Upper lobe of left lung (tissue), 6 donors: ENCODE measurements at regions not wholly inside any gene's neighbourhood (a gene's known extent, or its start where the extent isn't known, plus 50 kb on each side); places are given as distances from the start of the nearest gene placed in this dataset.
"Not testable (repeated sequence)": the region's sequence is repeated elsewhere in the genome, so short reads cannot be mapped to it uniquely, and the experiment has no call there.

Experiments
- ATAC-seq, 2 donors: fragments of 200-7000 bp; cut with Tn5 transposase; one replicate each; pipeline ENCODE4 v1.9.1; 2022; ENCODE audit warnings: mild to moderate bottlenecking in 2 of 2, moderate library complexity in 2 of 2; ENCODE audit not compliant: low FRiP score in 2 of 2
- DNase-seq, 2 donors: peaks; one replicate each; pipeline ENCODE4 v3.0.0-alpha.2; 2019 to 2020
- H3K27ac ChIP-seq, 4 donors: fragments of 200-600 bp; sonication (generic); one replicate each; pipeline ENCODE4 v1.5.1; 2016 to 2019
- H3K27me3 ChIP-seq, 4 donors: fragments of 200-600 bp; sonication (generic); one replicate each; pipeline ENCODE4 v1.5.1; 2017 to 2019
- H3K36me3 ChIP-seq, 4 donors: fragments of 200-600 bp; sonication (generic); one replicate each; pipeline ENCODE4 v1.5.1; 2016 to 2019
- H3K4me1 ChIP-seq, 4 donors: fragments of 200-600 bp; sonication (generic); one replicate each; pipeline ENCODE4 v1.5.1; 2018 to 2019
- H3K4me3 ChIP-seq, 4 donors: fragments of 200-600 bp; sonication (generic); one replicate each; pipeline ENCODE4 v1.5.1; 2017 to 2019; ENCODE audit warnings: mild to moderate bottlenecking in 2 of 4, moderate library complexity in 1 of 4
- H3K9me3 ChIP-seq, 4 donors: fragments of 200-600 bp; sonication (generic); one replicate each; pipeline ENCODE4 v1.5.1; 2018 to 2019
- EP300 ChIP-seq, 4 donors: sonication (generic); formaldehyde crosslinking; IDR thresholded peaks; one replicate each; pipeline ENCODE4 v1.5.1; 2017; ENCODE audit warnings: antibody characterized with exemption in 4 of 4, control low read depth in 2 of 4
- POLR2A ChIP-seq, 4 donors: fragments of 450-650 bp; IDR thresholded peaks; one replicate each; pipeline ENCODE4 v1.5.1; 2016 to 2017; ENCODE audit warnings: antibody characterized with exemption in 4 of 4, mild to moderate bottlenecking in 2 of 4
- POLR2AphosphoS5 ChIP-seq, 2 donors: sonication (generic); formaldehyde crosslinking; IDR thresholded peaks; one replicate each; pipeline ENCODE4 v1.5.1; 2017; ENCODE audit warnings: antibody characterized with exemption in 2 of 2
- WGBS, 2 donors: methylation state at CpG; one replicate each; pipeline ENCODE4 v1.1.5; 2017 to 2018; 5-methylcytosine and 5-hydroxymethylcytosine counted together
- TF ChIP-seq, protein P1 (sequence below), 6 experiments: fragments of 450-650 bp in 4 of 6; fragments of 200-600 bp in 2 of 6; sonication (generic) in 2 of 6; IDR thresholded peaks; one replicate each; pipeline ENCODE4 v1.5.1; 2016 to 2019; ENCODE audit warnings: antibody characterized with exemption in 6 of 6
- donor health status: DM: no; HTN: no; CAD: no; lungs with moderate emphysema.
- donor health status: DM: no; HTN: yes; CAD: no; lungs with severe emphysema.

DNA sequence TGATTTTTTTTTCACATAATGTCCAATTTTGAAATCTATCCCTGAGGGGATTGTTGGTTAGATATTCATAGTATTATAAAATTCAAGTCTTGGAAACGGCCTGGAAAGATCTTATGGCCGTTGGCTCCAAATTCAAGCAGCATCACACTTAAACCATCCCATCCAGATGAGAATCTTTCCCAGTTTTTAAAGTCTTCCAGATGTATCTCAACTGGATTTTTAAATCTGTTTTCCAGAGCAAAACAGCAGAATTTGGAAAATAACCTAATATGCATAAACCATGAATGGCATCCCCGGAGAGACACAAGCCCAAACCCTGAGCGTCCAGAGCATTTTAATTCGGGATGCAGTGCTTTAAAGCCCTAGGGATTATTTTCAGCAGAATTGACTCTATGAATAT is 208.2 kb upstream of the PRKCQ start:
- 85 to 92% methylated on average over 5 of the region's 5 CpGs for WGBS, 2 donors
- H3K27ac ChIP-seq, result no peak overlapping the region
- DNase-seq (no peak), ATAC-seq (no peak)
- TF ChIP-seq, protein P1, sequence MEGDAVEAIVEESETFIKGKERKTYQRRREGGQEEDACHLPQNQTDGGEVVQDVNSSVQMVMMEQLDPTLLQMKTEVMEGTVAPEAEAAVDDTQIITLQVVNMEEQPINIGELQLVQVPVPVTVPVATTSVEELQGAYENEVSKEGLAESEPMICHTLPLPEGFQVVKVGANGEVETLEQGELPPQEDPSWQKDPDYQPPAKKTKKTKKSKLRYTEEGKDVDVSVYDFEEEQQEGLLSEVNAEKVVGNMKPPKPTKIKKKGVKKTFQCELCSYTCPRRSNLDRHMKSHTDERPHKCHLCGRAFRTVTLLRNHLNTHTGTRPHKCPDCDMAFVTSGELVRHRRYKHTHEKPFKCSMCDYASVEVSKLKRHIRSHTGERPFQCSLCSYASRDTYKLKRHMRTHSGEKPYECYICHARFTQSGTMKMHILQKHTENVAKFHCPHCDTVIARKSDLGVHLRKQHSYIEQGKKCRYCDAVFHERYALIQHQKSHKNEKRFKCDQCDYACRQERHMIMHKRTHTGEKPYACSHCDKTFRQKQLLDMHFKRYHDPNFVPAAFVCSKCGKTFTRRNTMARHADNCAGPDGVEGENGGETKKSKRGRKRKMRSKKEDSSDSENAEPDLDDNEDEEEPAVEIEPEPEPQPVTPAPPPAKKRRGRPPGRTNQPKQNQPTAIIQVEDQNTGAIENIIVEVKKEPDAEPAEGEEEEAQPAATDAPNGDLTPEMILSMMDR (IDR thresholded peaks at IDR 0.05), result no peak
- TF ChIP-seq POLR2A (IDR thresholded peaks at IDR 0.05) (no peak), POLR2AphosphoS5 (IDR thresholded peaks at IDR 0.05) (no peak), EP300 (IDR thresholded peaks at IDR 0.05) (no peak)
- no peaks in the 10 kb centered on the region for H3K9me3 ChIP-seq
- H3K4me1 ChIP-seq, result no peaks in the 10 kb centered on the region
- H3K4me3 ChIP-seq, result no peak overlapping the region
- no peaks in the 10 kb centered on the region for H3K36me3 ChIP-seq
- H3K27me3 ChIP-seq, result no peaks in the 10 kb centered on the region

DNA sequence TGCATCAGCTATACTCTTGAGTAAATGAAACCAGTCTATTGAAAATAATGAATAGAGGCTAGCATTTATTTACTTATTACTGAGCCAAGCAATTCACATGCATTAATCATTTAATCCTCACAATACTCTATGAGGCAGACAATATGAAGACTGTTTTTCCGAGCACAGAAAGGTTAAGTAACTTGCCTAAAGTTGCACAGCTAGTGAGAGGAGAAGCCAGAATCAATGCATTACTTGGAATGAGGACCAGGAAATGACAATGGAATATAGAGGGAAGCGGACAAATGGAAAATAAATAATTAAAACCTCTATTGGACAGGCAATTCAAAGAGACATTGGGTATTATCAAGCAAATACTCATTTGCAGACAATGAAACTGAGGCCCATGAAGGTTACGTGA is 207.6 kb upstream of the PRKCQ start:
- H3K4me1 ChIP-seq, result no peaks in the 10 kb centered on the region
- TF ChIP-seq POLR2A (IDR thresholded peaks at IDR 0.05) (no peak), EP300 (IDR thresholded peaks at IDR 0.05) (no peak), POLR2AphosphoS5 (IDR thresholded peaks at IDR 0.05) (no peak)
- TF ChIP-seq, protein P1 (IDR thresholded peaks at IDR 0.05), result no peak
- H3K9me3 ChIP-seq, result no peaks in the 10 kb centered on the region
- no peak overlapping the region for H3K4me3 ChIP-seq
- no peaks in the 10 kb centered on the region for H3K36me3 ChIP-seq
- no peak for ATAC-seq
- no peaks in the 10 kb centered on the region for H3K27me3 ChIP-seq
- DNase-seq, result no peak
- H3K27ac ChIP-seq, result no peak overlapping the region
- 89 to 94% methylated on average over 3 of the region's 3 CpGs for WGBS, 2 donors

DNA sequence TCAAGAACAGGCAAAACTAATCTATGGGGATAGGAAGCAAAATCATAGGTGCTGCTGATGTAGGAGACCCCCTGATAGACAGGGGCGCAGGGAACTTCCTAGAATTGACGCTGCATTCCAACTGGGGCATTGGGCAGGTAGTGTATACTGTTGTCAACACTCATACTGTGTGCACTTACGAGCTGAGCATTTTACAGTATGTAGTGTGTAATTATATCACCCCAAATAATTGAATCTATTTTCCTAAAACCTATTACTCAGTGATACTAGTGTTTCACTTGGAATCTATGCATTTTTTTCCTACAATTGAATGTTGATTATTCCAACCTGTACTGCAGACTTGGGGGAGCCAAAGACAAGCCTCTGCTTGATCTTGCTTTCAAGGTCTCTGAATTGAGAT is 207.0 kb upstream of the PRKCQ start:
- no peak for DNase-seq
- 74 to 86% methylated on average over 3 of the region's 3 CpGs for WGBS, 2 donors
- no peak overlapping the region for H3K4me3 ChIP-seq

DNA sequence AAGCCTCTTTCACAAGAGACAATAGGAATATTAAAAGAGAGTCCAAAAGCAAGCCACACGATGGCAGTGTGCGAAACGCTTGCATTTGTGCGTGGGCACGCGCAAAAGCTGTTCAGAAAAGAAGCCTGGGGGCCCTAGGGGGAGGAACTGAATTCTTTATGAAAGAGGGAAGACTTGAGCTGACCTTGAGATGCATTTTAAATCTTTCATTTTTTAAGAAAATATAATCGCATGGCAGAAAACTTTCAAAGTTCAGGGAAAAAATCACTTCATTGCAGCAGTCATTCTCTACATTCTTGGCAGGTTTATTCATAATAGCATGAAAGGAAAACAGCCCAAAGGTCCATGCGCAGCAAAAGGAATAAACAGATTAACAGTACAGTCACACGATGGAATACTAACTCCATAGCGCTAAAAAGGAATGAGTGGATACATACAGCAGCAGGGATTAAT is 206.5 kb upstream of the PRKCQ start:
- no peak overlapping the region for H3K27ac ChIP-seq
- TF ChIP-seq EP300 (IDR thresholded peaks at IDR 0.05), result no peak
- TF ChIP-seq, protein P1 (IDR thresholded peaks at IDR 0.05), result peak in 1 of 6 experiments; percentile 13
- no peak for TF ChIP-seq POLR2AphosphoS5 (IDR thresholded peaks at IDR 0.05)
- TF ChIP-seq POLR2A (IDR thresholded peaks at IDR 0.05), result no peak
- DNase-seq, result no peak

More for the DNA sequence above, 207.0 kb upstream of the PRKCQ start:
- TF ChIP-seq EP300 (IDR thresholded peaks at IDR 0.05), result no peak
- TF ChIP-seq, protein P1 (IDR thresholded peaks at IDR 0.05), result no peak
- TF ChIP-seq POLR2A (IDR thresholded peaks at IDR 0.05), result no peak
- TF ChIP-seq POLR2AphosphoS5 (IDR thresholded peaks at IDR 0.05), result no peak
- Histone ChIP-seq H3K27ac (no peak overlapping the region), H3K9me3 (no peaks in the 10 kb centered on the region), H3K4me1 (no peaks in the 10 kb centered on the region), H3K27me3 (no peaks in the 10 kb centered on the region), H3K36me3 (no peaks in the 10 kb centered on the region)
- no peak for ATAC-seq

DNA sequence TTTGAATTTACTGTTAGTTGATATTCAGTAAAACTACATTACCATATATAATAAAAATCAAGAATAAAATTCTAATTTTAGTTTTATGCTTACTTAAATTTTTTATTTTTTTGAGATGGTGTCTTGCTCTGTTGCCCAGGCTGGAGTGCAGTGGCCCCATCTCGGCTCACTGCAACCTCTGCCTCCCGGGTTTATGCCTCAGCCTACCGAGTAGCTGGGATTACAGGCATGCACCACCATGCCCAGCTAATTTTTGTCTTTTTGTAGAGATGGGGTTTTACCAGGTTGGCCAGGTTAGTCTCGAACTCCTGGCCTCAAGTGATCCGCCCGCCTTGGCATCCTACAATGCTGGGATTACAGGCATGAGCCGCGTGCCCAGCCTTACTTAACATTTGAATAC is 204.4 kb upstream of the PRKCQ start:
- H3K4me3 ChIP-seq, ATAC-seq, H3K36me3 ChIP-seq, DNase-seq, H3K4me1 ChIP-seq, H3K27ac ChIP-seq, H3K9me3 ChIP-seq, H3K27me3 ChIP-seq: not testable (repeated sequence)
- 89% methylated on average over 8 of the region's 8 CpGs for WGBS, 2 donors

More for the DNA sequence above, 206.5 kb upstream of the PRKCQ start:
- peak in 1 of 2 donors; percentile 44 for ATAC-seq
- WGBS, 2 donors, result 39 to 47% methylated on average over 10 of the region's 10 CpGs
- Histone ChIP-seq H3K4me3 (no peak overlapping the region), H3K27me3 (no peaks in the 10 kb centered on the region), H3K4me1 (no peaks in the 10 kb centered on the region), H3K9me3 (no peaks in the 10 kb centered on the region), H3K36me3 (no peaks in the 10 kb centered on the region)
